NB4 (cell line): ENCODE measurements at regions not wholly inside any gene's neighbourhood (a gene's known extent, or its start where the extent isn't known, plus 50 kb on each side); places are given as distances from the start of the nearest gene placed in this dataset.

Source experiments
- DNase-seq: peaks from one replicate; pipeline ENCODE4 v3.0.0; 2010; ENCODE audit warnings: low read depth
- H3K4me3 ChIP-seq: one replicate; pipeline ENCODE4 v1.5.1; 2011; ENCODE audit warnings: mild to moderate bottlenecking, low read depth, low read length, moderate library complexity
- CTCF ChIP-seq: IDR thresholded peaks from one replicate; pipeline ENCODE4 v1.5.1; 2012; ENCODE audit warnings: low read depth, low read length
- MAX ChIP-seq: IDR thresholded peaks from 2 replicates; pipeline ENCODE4 v1.6.1; 2011; ENCODE audit warnings: low read depth, low read length
- MYC ChIP-seq: IDR thresholded peaks from 2 replicates; pipeline ENCODE4 v1.6.1; 2011; ENCODE audit warnings: low read depth, low read length
- POLR2A ChIP-seq: IDR thresholded peaks from 2 replicates; pipeline ENCODE4 v1.6.1; 2011; ENCODE audit warnings: mild to moderate bottlenecking; ENCODE audit not compliant: insufficient read length; ENCODE audit errors: extremely low read depth

DNA sequence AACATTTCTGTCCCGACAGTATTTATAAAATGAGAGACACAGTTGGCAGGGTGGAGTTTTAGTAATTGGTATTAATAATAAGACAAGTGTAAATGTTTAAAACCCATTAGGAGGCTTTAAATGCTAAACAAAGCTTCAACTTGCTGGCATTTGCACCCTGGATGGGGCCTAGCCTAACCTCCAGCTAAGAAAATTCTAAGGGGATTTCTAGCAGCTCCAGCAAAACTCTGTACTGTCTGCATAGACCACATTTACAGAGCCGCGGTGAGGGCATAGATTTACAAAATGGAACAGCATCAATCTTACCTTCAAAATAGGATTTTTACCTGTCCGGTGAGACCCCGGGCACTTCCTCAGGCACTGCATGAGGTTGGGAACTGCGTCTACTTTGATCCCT is 113.9 kb upstream of the ANO1 start:
- DNase-seq = no peak
- no peak overlapping the region for H3K4me3 ChIP-seq
- TF ChIP-seq CTCF = no peak
- no peak for TF ChIP-seq MAX
- TF ChIP-seq POLR2A = no peak
- no peak for TF ChIP-seq MYC

- DNase-seq = no peak
- H3K4me3 ChIP-seq = no peak overlapping the region
- TF ChIP-seq CTCF (no peak), MAX (no peak), MYC (no peak), POLR2A (no peak)
Measured at GRCh38 chr11:69965821-69966582, 112.1 kb upstream of the ANO1 start.

GRCh38 chr11:69966583-69966835 is 111.6 kb upstream of the ANO1 start:
- no peak overlapping the region for H3K4me3 ChIP-seq
- no peak for DNase-seq
- no peak for TF ChIP-seq CTCF
- TF ChIP-seq POLR2A = no peak

DNA sequence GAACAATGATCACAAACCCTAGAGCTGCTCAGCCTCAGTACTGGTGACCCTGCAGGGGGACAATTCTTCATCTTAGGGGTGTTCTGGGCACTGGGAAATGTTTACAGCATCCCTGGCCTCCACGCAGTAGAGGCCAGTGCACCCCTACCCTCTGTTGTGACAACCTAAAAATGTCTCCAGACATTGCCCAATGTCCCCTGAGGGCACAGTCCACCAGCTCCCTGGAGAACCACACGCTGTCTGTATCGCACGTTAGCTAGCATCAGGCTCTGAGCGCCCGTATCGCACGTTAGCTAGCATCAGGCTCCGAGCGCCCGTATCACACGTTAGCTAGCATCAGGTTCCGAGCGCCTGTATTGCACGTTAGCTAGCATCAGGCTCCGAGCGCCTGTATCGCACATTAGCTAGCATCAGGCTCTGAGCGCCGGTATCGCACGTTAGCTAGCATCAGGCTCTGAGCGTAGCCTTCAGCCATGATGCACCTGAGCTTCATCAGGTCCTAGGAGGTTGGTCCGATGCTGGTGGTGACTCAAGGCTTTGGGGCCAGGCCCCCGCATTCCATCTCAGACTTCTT is 111.1 kb upstream of the ANO1 start:
- TF ChIP-seq MYC (no peak), MAX (no peak), POLR2A (no peak), CTCF (no peak)
- no peak for DNase-seq
- H3K4me3 ChIP-seq = no peak overlapping the region

DNA sequence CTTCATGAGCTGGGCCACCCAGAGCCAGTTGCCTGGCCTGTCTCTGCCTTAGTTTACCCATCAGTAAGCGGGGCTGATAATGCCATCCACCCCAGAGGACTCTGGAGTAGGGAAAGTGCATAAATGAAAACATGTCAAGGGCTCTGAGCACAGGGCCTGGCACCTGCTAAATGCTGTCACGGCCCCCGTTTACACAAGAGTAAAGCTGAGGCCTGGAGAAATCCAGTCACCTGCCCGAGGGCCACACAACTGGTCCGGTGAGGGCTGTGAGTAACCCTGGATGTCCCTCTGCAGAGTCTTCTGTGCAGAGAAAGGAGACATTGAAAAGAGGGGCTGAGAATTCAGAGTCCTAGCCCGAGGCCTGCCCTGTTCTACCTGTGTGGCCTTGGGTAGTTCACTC is 110.6 kb upstream of the ANO1 start:
- DNase-seq = no peak
- no peak overlapping the region for H3K4me3 ChIP-seq
- no peak for TF ChIP-seq MAX
- no peak for TF ChIP-seq POLR2A
- no peak for TF ChIP-seq CTCF
- TF ChIP-seq MYC = no peak
